Uterus (tissue), 2 donors: ENCODE measurements at regions not wholly inside any gene's neighbourhood (a gene's known extent, or its start where the extent isn't known, plus 50 kb on each side); places are given as distances from the start of the nearest gene placed in this dataset.

Experiments
- CTCF ChIP-seq, 4 experiments: fragments of 200-600 bp in 2 of 4; fragments of 450-650 bp in 2 of 4; sonication (generic) in 2 of 4; IDR thresholded peaks; one replicate each; pipeline ENCODE4 v1.5.1; 2016 to 2019; ENCODE audit warnings: antibody characterized with exemption in 4 of 4, mild to moderate bottlenecking in 2 of 4, moderate library complexity in 1 of 4
- POLR2A ChIP-seq, 2 donors: fragments of 450-650 bp; IDR thresholded peaks; one replicate each; pipeline ENCODE4 v1.6.1; 2016; ENCODE audit warnings: antibody characterized with exemption in 2 of 2, mild to moderate bottlenecking in 1 of 2, moderate library complexity in 1 of 2

- TF ChIP-seq CTCF (IDR thresholded peaks at IDR 0.05) (no peak), POLR2A (IDR thresholded peaks at IDR 0.05) (no peak)
Measured at GRCh38 chr12:114875313-114875712, 191.3 kb upstream of the TBX3 start.
